ENCODE measurements at regions not wholly inside any gene's neighbourhood (a gene's known extent, or its start where the extent isn't known, plus 50 kb on each side); places are given as distances from the start of the nearest gene placed in this dataset.

DNA sequence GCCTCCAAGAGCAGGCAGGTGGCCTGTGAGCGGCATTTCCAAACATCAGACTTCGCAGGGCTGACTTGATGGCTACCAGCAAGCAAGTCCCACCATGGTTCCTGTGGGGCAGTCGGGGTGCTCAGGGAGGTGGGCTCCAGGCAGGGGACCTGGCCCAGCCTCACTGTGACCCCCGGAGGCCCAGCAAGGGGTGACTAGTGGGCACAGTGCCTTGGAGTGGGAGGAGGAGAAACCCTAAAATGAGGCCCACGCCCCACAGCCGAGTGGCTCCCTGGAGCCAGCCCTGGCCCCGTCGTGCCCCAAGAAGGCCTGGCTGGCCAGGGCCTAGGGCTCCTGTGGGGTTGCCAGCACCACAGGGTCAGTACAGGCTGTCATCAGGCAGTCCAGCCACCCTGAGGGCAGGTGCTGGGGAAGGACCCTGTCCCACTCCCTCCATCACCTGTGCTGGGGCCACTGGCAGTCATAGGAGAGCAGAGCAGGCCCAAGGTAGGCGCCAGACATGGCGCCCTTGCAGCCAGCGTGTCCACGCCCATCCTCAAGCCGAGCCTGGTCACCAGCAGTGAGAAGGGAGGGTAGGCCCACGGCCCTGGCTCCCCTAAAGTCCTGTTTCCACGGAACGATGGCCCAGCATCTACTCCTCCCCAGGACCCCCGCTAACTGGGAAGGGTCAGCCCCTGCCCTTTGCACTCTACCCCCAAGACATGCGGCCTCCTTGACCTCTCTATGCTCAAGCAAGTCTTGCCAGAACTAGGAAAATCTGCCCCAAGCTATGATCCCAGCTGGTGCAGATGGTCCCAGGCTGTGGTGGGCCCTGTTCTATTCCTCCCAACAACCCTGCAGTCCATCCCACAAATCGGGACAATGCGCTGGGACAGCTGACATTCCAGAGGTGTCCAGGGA, 144.2 kb upstream of the C14orf180 start:
- Histone ChIP-seq H3K4me1 (replicated peaks) (no peaks in the 10 kb centered on the region), H3K36me3 (no peaks in the 10 kb centered on the region), H3K4me3 (no peak overlapping the region), H3K27me3 (replicated peaks; ENCODE audit: insufficient read depth) (peaks cover 7% of the 10 kb centered on the region), H3K27ac (no peak overlapping the region), H3K9me3 (no peaks in the 10 kb centered on the region)
- WGBS: 92% methylated on average over 18 of the region's 20 CpGs
- no peak for TF ChIP-seq POLR2A (IDR thresholded peaks at IDR 0.05)
- no peak for TF ChIP-seq CTCF (IDR thresholded peaks at IDR 0.05)
- no peak for TF ChIP-seq POLR2AphosphoS5 (IDR thresholded peaks at IDR 0.05)
- intact Hi-C loops (cut with DNase I): no loop called here
- DNase-seq (ENCODE audit: low spot score): no peak

DNA sequence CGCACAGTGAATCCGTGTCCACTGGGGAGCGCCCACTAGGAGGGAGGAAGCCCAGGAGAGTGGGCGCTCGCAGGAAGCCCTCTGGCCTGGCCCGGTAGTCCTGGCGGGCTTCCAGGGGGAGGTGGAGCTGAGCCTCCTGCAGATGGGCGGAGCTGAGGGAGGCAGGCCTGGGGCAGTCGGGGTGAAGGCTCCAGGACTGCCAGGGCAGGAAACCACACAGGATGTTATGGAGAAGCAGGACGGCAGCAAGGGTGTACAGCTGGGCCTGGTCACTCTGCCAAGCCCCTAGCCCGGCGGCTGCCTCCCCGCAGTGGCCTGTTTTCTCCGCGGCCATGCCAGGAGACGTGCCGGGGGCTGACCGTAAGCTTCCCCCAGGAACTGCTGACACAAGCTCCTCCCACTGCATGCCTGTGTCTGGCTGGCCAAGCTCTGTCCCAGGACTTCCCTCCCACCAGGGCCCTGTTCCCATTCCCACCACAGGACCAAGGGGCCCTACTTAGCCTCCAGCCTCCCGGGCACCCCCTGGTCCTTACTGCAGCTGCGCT, 143.4 kb upstream of the C14orf180 start:
- H3K4me3 ChIP-seq: peak overlapping the region in 1 of 2 donors; percentile 6
- TF ChIP-seq POLR2A (IDR thresholded peaks at IDR 0.05): no peak
- no peak for TF ChIP-seq POLR2AphosphoS5 (IDR thresholded peaks at IDR 0.05)
- TF ChIP-seq CTCF (IDR thresholded peaks at IDR 0.05): no peak
- H3K27ac ChIP-seq: no peak overlapping the region
- intact Hi-C loops (cut with DNase I): no loop called here
- H3K36me3 ChIP-seq: no peaks in the 10 kb centered on the region
- no peak for DNase-seq (ENCODE audit: low spot score)
- no peaks in the 10 kb centered on the region for H3K4me1 ChIP-seq (replicated peaks)
- H3K27me3 ChIP-seq (replicated peaks; ENCODE audit: insufficient read depth): peaks cover 7% of the 10 kb centered on the region
- H3K9me3 ChIP-seq: no peaks in the 10 kb centered on the region
- 29% methylated on average over 20 of the region's 20 CpGs for WGBS

- H3K27me3 ChIP-seq (replicated peaks; ENCODE audit: insufficient read depth): peaks cover 7% of the 10 kb centered on the region
- no peaks in the 10 kb centered on the region for H3K4me1 ChIP-seq (replicated peaks)
- H3K4me3 ChIP-seq: no peak overlapping the region
- intact Hi-C loops (cut with DNase I): no loop called here
- TF ChIP-seq CTCF (IDR thresholded peaks at IDR 0.05) (no peak), POLR2A (IDR thresholded peaks at IDR 0.05) (no peak), POLR2AphosphoS5 (IDR thresholded peaks at IDR 0.05) (no peak)
- no peak for DNase-seq (ENCODE audit: low spot score)
- H3K27ac ChIP-seq: no peak overlapping the region
- WGBS: 77% methylated on average over 15 of the region's 15 CpGs
- no peaks in the 10 kb centered on the region for H3K9me3 ChIP-seq
- no peaks in the 10 kb centered on the region for H3K36me3 ChIP-seq
Measured at GRCh38 chr14:104436741-104437701, 142.5 kb upstream of the C14orf180 start.

DNA sequence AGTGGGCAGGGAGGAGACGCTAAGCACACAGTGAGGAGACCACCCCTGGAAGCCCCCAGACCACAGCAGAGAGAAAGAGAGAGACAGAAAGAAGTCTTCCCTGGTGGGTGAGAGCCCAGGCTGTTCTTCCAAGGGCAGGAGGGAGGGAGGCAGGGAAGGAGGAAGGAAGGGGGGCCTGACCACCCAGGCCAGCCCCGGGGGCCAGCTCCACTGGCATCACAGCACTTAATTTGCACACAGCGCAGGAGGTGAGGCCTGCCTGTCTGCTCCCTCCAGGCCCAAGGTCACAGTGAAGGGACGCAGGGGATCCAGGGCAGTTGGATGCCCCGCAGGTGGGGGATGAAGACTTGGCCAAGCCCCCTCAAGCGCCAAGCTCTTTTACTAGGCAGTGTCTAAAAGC, 141.9 kb upstream of the C14orf180 start:
- DNase-seq (ENCODE audit: low spot score): no peak
- intact Hi-C loops (cut with DNase I): no loop called here
- Histone ChIP-seq H3K27me3 (replicated peaks; ENCODE audit: insufficient read depth) (peaks cover 7% of the 10 kb centered on the region), H3K9me3 (no peaks in the 10 kb centered on the region), H3K4me3 (no peak overlapping the region), H3K27ac (no peak overlapping the region), H3K36me3 (no peaks in the 10 kb centered on the region), H3K4me1 (replicated peaks) (no peaks in the 10 kb centered on the region)
- 82% methylated on average over 6 of the region's 6 CpGs for WGBS
- TF ChIP-seq POLR2A (IDR thresholded peaks at IDR 0.05): no peak
- no peak for TF ChIP-seq POLR2AphosphoS5 (IDR thresholded peaks at IDR 0.05)
- TF ChIP-seq CTCF (IDR thresholded peaks at IDR 0.05): no peak
